Prostate gland (tissue), 2 donors: ENCODE measurements at regions not wholly inside any gene's neighbourhood (a gene's known extent, or its start where the extent isn't known, plus 50 kb on each side); places are given as distances from the start of the nearest gene placed in this dataset.

Experiments
- DNase-seq: peaks from one replicate; pipeline ENCODE4 v3.0.0-alpha.2; 2019; ENCODE audit warnings: low spot score
- H3K27ac ChIP-seq, 2 donors: fragments of 200-600 bp; sonication (generic); 2 replicates each; pipeline ENCODE4 v1.5.1; 2017 to 2019
- H3K27me3 ChIP-seq: fragments of 200-600 bp; sonication (generic); replicated peaks from 2 replicates; pipeline ENCODE4 v1.5.1; 2019; ENCODE audit not compliant: insufficient read depth
- H3K36me3 ChIP-seq, 2 donors: fragments of 200-600 bp; sonication (generic); 1 replicate in 1 of 2; 2 replicates in 1 of 2; pipeline versions ENCODE4 v1.5.1 to v1.8.1; 2017 to 2019
- H3K4me1 ChIP-seq: fragments of 200-600 bp; sonication (generic); replicated peaks from 2 replicates; pipeline ENCODE4 v1.5.1; 2019
- H3K4me3 ChIP-seq, 2 donors: fragments of 200-600 bp; sonication (generic); 2 replicates each; pipeline ENCODE4 v1.5.1; 2017 to 2019
- H3K9me3 ChIP-seq: fragments of 200-600 bp; sonication (generic); 2 replicates; pipeline ENCODE4 v1.5.1; 2017
- POLR2A ChIP-seq: fragments of 450-650 bp; IDR thresholded peaks from one replicate; pipeline ENCODE4 v1.6.1; 2016; ENCODE audit warnings: antibody characterized with exemption, mild to moderate bottlenecking
- POLR2AphosphoS5 ChIP-seq: sonication (generic); formaldehyde crosslinking; IDR thresholded peaks from one replicate; pipeline ENCODE4 v1.6.1; 2017; ENCODE audit warnings: antibody characterized with exemption
- WGBS: methylation state at CpG from one replicate; pipeline ENCODE4 v1.1.5; 2018; 5-methylcytosine and 5-hydroxymethylcytosine counted together
- intact Hi-C: fragments of 100-400 bp; cut with DNase I; formaldehyde crosslinking; loops from one replicate; pipeline ENCODE4 v1.14.2; 2022
- TF ChIP-seq, protein P1 (sequence below), 4 experiments: fragments of 200-600 bp in 2 of 4; fragments of 450-650 bp in 2 of 4; sonication (generic) in 2 of 4; IDR thresholded peaks; 1 replicate in 3 of 4; 2 replicates in 1 of 4; pipeline ENCODE4 v1.5.1; 2016 to 2019; ENCODE audit warnings: antibody characterized with exemption in 4 of 4, mild to moderate bottlenecking in 2 of 4, moderate library complexity in 2 of 4

DNA sequence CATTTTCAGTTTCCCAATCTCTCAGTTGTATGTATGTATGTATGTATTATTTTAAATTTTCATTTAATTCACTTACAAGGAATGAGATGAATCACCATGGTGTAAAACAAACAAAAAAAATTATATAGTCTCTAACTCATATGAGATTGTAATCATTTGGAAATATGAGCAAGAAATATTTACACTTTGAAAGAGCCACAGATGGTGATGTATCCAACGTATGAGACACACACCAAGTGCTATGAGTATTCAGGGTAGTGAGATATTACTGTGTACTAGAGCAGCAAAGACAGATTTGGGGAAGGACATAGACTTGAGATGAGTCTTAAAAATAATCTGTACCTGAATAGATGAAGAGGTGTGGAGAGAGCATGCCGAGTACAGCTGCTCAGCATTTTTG, 1154.4 kb downstream of the RAPGEF2 start:
- Histone ChIP-seq H3K27ac (no peak overlapping the region), H3K4me1 (no peaks in the 10 kb centered on the region), H3K27me3 (no peaks in the 10 kb centered on the region), H3K9me3 (no peaks in the 10 kb centered on the region), H3K4me3 (no peak overlapping the region), H3K36me3 (no peaks in the 10 kb centered on the region)
- DNase-seq: no peak
- 71% methylated on average over 2 of the region's 2 CpGs for WGBS
- intact Hi-C loops: no loop called here
- TF ChIP-seq POLR2AphosphoS5 (no peak), POLR2A (no peak)
- TF ChIP-seq, protein P1, sequence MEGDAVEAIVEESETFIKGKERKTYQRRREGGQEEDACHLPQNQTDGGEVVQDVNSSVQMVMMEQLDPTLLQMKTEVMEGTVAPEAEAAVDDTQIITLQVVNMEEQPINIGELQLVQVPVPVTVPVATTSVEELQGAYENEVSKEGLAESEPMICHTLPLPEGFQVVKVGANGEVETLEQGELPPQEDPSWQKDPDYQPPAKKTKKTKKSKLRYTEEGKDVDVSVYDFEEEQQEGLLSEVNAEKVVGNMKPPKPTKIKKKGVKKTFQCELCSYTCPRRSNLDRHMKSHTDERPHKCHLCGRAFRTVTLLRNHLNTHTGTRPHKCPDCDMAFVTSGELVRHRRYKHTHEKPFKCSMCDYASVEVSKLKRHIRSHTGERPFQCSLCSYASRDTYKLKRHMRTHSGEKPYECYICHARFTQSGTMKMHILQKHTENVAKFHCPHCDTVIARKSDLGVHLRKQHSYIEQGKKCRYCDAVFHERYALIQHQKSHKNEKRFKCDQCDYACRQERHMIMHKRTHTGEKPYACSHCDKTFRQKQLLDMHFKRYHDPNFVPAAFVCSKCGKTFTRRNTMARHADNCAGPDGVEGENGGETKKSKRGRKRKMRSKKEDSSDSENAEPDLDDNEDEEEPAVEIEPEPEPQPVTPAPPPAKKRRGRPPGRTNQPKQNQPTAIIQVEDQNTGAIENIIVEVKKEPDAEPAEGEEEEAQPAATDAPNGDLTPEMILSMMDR (IDR thresholded peaks at IDR 0.05): no peak

DNA sequence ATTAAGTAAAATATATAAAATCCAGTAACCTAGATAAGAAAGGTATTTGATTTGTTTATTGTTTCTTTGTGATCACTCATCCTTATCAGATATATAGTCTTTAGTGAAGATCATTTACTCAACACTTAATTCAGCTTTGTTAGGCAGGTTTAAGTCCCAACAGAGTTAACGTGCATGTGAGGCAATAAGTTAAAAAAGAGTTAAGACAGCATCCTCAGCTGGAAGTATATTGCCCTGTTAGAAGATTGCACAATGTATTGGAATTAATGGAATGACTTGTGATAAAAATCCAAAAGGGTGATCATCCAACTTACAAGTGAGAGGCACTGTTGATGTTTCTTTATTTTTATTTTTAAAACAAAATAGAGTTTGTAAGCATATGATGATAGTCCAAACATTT, 1162.1 kb downstream of the RAPGEF2 start:
- H3K27me3 ChIP-seq: no peaks in the 10 kb centered on the region
- no peak overlapping the region for H3K4me3 ChIP-seq
- 39% methylated on average over 1 of the region's 1 CpG for WGBS
- TF ChIP-seq, protein P1 (IDR thresholded peaks at IDR 0.05): no peak
- TF ChIP-seq POLR2A (no peak), POLR2AphosphoS5 (no peak)
- H3K9me3 ChIP-seq: no peaks in the 10 kb centered on the region
- no peak overlapping the region for H3K27ac ChIP-seq
- no peaks in the 10 kb centered on the region for H3K36me3 ChIP-seq
- intact Hi-C loops: no loop called here
- H3K4me1 ChIP-seq: no peaks in the 10 kb centered on the region
- DNase-seq: no peak

DNA sequence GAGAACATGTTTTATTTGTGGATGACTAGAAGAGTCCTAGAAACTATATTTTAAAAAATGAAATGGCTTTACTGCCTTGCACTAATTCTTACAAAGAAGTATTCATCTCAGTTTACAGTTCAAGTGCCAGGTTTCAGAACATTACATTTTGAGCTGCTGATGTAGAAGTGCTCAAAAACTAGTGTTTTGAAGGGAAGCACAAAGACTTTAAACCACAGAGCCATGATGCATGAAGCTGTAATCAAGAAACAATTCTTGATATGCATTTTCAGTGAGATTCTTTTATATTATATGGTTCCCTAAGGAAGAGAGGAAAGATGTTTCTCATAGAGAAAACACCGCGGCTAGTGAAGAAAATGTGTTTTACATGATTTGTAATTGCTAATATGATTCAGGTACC, 1163.0 kb downstream of the RAPGEF2 start:
- no peaks in the 10 kb centered on the region for H3K9me3 ChIP-seq
- H3K27me3 ChIP-seq: no peaks in the 10 kb centered on the region
- WGBS: 93% methylated on average over 2 of the region's 2 CpGs
- H3K36me3 ChIP-seq: no peaks in the 10 kb centered on the region
- intact Hi-C loops: no loop called here
- H3K4me3 ChIP-seq: no peak overlapping the region
- H3K27ac ChIP-seq: no peak overlapping the region
- no peak for DNase-seq
- H3K4me1 ChIP-seq: no peaks in the 10 kb centered on the region
- TF ChIP-seq, protein P1 (IDR thresholded peaks at IDR 0.05): no peak
- TF ChIP-seq POLR2A (no peak), POLR2AphosphoS5 (no peak)

DNA sequence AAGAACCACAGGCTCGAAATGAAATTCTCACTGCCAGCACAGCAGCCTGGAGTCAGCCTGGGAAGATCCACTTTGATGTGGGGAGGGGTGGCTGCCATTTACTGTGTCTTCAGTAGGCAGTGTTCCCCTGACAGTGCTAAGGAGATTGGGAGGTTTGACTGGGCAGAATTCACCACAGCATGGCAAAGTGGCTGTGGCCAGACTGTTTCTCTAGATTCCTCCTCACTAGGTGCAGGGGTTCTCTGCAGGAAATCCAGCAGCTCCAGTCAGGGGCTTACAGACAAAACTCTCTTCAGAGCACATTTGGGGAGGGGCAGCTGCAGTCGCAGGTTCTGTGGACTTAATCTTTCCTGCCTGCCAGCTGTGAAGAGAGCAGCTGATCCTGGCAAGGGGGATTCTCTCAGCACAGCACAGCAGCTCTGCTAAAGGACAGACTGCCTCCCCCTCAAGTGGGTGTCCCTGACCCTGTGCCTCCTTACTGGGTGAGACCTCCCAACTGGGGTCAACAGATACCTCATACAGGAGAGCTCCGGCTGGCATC, 1174.0 kb downstream of the RAPGEF2 start:
- H3K4me3 ChIP-seq: no peak overlapping the region
- no peaks in the 10 kb centered on the region for H3K27me3 ChIP-seq
- no peak for DNase-seq
- no peak overlapping the region for H3K27ac ChIP-seq
- intact Hi-C loops: no loop called here
- WGBS: 64% methylated on average over 3 of the region's 3 CpGs
- H3K9me3 ChIP-seq: no peaks in the 10 kb centered on the region
- H3K36me3 ChIP-seq: no peaks in the 10 kb centered on the region
- TF ChIP-seq, protein P1 (IDR thresholded peaks at IDR 0.05): no peak
- TF ChIP-seq POLR2A: no peak
- no peak for TF ChIP-seq POLR2AphosphoS5
- no peaks in the 10 kb centered on the region for H3K4me1 ChIP-seq

DNA sequence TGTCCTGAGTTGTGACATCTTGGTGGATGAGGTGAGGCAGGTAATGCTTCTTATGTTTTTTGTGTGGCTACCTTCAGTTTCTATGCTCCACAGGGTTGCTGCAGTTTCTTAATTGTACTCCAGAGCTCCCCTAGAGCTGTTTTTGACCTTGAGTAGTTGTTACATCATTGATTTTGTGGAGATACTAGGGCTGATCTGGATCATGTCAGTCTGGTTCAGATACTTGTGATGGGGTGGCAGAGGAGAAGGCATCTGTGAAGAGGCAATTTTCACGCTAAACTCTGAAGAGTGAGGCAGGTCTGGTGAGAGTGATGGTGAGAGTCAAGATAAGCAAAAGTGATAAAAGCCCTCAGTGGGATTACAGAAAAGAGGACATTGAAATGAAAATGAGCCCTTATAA, 1180.2 kb downstream of the RAPGEF2 start:
- no peak overlapping the region for H3K4me3 ChIP-seq
- WGBS: 68% methylated on average over 1 of the region's 1 CpG

More for the DNA sequence above, 1180.2 kb downstream of the RAPGEF2 start:
- Histone ChIP-seq H3K27ac (no peak overlapping the region), H3K9me3 (no peaks in the 10 kb centered on the region), H3K36me3 (no peaks in the 10 kb centered on the region), H3K27me3 (no peaks in the 10 kb centered on the region), H3K4me1 (no peaks in the 10 kb centered on the region)
- intact Hi-C loops: no loop called here
- TF ChIP-seq POLR2AphosphoS5: no peak
- TF ChIP-seq POLR2A: no peak
- TF ChIP-seq, protein P1 (IDR thresholded peaks at IDR 0.05): no peak
- no peak for DNase-seq
